GM12872 (cell line): ENCODE measurements at regions not wholly inside any gene's neighbourhood (a gene's known extent, or its start where the extent isn't known, plus 50 kb on each side); places are given as distances from the start of the nearest gene placed in this dataset.

Experiments used
- CTCF ChIP-seq: IDR thresholded peaks from 3 replicates; pipeline ENCODE4 v1.5.1; 2011; ENCODE audit warnings: low read depth, mild to moderate bottlenecking, low read length, moderate library complexity; ENCODE audit not compliant: insufficient read depth

- TF ChIP-seq CTCF = no peak
Measured at GRCh38 chr4:52367282-52367830, 291.7 kb downstream of the USP46 start.

- TF ChIP-seq CTCF = no peak
Measured at GRCh38 chr4:52368895-52369294, 290.2 kb downstream of the USP46 start.

DNA sequence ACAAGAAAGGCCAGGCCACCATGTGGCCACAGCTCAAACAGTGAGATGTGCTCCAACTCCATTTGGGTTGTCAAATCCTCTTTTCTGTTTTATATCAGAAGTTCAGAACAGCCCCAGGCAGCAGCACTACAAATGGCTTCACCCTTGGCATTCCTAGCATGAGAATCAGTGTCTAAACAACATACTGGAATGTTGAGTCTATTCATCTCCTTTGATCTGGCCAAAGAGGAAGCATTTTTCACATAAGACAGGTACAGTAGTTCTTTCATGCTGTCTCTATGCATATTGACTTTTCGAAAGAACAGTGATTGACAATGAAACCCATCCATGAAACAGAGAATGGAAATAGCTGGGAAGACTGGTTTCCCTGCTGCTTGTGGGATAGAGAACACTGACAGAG lies 289.5 kb downstream of the USP46 start:
- no peak for TF ChIP-seq CTCF

- no peak for TF ChIP-seq CTCF
Measured at GRCh38 chr4:52370576-52370975, 288.5 kb downstream of the USP46 start.

- TF ChIP-seq CTCF = no peak
Measured at GRCh38 chr4:52371841-52372240, 287.3 kb downstream of the USP46 start.

- no peak for TF ChIP-seq CTCF
Measured at GRCh38 chr4:52372269-52372668, 286.8 kb downstream of the USP46 start.

- TF ChIP-seq CTCF = no peak
Measured at GRCh38 chr4:52372747-52373146, 286.4 kb downstream of the USP46 start.
